BE2C (cell line): ENCODE measurements at regions not wholly inside any gene's neighbourhood (a gene's known extent, or its start where the extent isn't known, plus 50 kb on each side); places are given as distances from the start of the nearest gene placed in this dataset.

ENCODE experiments used
- DNase-seq: peaks from one replicate; pipeline ENCODE4 v3.0.0-alpha.2; 2020
- H3K27me3 ChIP-seq: fragments of 250-450 bp; sonication (Bioruptor Pico); 2 replicates; pipeline ENCODE4 v1.5.1; 2020; ENCODE audit warnings: mild to moderate bottlenecking
- H3K36me3 ChIP-seq: fragments of 250-450 bp; sonication (Bioruptor Pico); 2 replicates; pipeline ENCODE4 v1.5.1; 2020; ENCODE audit warnings: mild to moderate bottlenecking
- H3K4me1 ChIP-seq: fragments of 250-450 bp; sonication (Bioruptor Pico); 2 replicates; pipeline ENCODE4 v1.5.1; 2020
- H3K4me3 ChIP-seq: 2 replicates; pipeline ENCODE4 v1.5.1; 2011; ENCODE audit warnings: low read depth, low read length
- H3K9me3 ChIP-seq: fragments of 250-450 bp; sonication (Bioruptor Pico); 2 replicates; pipeline ENCODE4 v1.5.1; 2020
- CTCF ChIP-seq: IDR thresholded peaks from 2 replicates; pipeline ENCODE4 v1.5.1; 2012; ENCODE audit warnings: mild to moderate bottlenecking, low read depth, low read length

DNA sequence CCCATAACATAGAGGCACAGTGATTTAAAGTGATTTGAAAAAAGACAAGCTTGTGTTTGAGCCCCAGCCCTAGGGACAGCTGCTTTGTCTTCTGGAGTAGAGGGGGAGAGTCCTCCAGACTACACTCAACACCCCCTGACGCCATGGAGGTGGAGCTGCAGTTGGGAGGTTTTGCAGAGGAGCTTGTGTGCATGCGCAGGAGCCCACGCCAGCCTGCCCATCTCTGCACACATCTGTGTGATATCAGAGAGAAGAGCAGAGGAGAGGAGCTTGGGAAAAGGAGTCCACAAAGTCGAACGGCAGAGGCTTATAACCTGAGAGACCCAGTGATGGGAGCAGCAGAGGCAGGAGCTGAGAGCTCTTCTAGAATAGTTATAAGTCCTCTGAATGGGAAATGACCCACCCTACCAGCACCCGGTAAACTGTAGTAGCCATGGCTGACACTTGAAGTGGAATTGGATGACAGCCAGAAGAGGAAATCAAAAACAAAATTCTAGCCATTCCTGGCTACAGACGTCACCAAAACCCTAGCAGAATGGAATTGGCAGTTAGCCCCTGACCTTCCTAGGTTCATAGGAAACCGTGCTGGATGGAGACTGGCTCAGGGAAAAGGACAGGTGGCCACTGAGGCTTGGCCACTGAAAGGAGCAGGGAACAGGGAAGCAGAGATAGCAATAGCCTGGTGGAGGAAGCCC is 185.1 kb upstream of the VASH1 start:
- Histone ChIP-seq H3K4me3 (no peak overlapping the region), H3K36me3 (no peaks in the 10 kb centered on the region), H3K9me3 (no peaks in the 10 kb centered on the region), H3K4me1 (no peaks in the 10 kb centered on the region; the same call in 1 of the 2 replicates), H3K27me3 (peaks cover 22% of the 10 kb centered on the region)
- DNase-seq, result no peak
- TF ChIP-seq CTCF, result no peak

- no peak for TF ChIP-seq CTCF
- no peaks in the 10 kb centered on the region for H3K9me3 ChIP-seq
- DNase-seq, result no peak
- H3K27me3 ChIP-seq, result peaks cover 22% of the 10 kb centered on the region
- H3K36me3 ChIP-seq, result no peaks in the 10 kb centered on the region
- no peak overlapping the region for H3K4me3 ChIP-seq
- H3K4me1 ChIP-seq, result no peaks in the 10 kb centered on the region
Observed at GRCh38 chr14:76577090-76577489, 184.2 kb upstream of the VASH1 start.

GRCh38 chr14:76577837-76578236 is 183.4 kb upstream of the VASH1 start:
- peaks cover 22% of the 10 kb centered on the region for H3K27me3 ChIP-seq
- no peak for TF ChIP-seq CTCF
- no peaks in the 10 kb centered on the region for H3K9me3 ChIP-seq
- H3K4me1 ChIP-seq, result no peaks in the 10 kb centered on the region
- H3K36me3 ChIP-seq, result no peaks in the 10 kb centered on the region
- DNase-seq, result no peak
- no peak overlapping the region for H3K4me3 ChIP-seq

- H3K4me3 ChIP-seq, result no peak overlapping the region
- no peaks in the 10 kb centered on the region for H3K4me1 ChIP-seq
- H3K9me3 ChIP-seq, result no peaks in the 10 kb centered on the region
- no peak for TF ChIP-seq CTCF
- no peak for DNase-seq
- peaks cover 7% of the 10 kb centered on the region for H3K27me3 ChIP-seq
- H3K36me3 ChIP-seq, result no peaks in the 10 kb centered on the region
Observed at GRCh38 chr14:76580399-76580798, 180.9 kb upstream of the VASH1 start.

- DNase-seq, result no peak
- H3K4me3 ChIP-seq, result no peak overlapping the region
- peaks cover 3% of the 10 kb centered on the region for H3K27me3 ChIP-seq
- no peaks in the 10 kb centered on the region for H3K4me1 ChIP-seq
- no peaks in the 10 kb centered on the region for H3K9me3 ChIP-seq
- no peak for TF ChIP-seq CTCF
- H3K36me3 ChIP-seq, result no peaks in the 10 kb centered on the region
Observed at GRCh38 chr14:76580967-76581366, 180.3 kb upstream of the VASH1 start.

DNA sequence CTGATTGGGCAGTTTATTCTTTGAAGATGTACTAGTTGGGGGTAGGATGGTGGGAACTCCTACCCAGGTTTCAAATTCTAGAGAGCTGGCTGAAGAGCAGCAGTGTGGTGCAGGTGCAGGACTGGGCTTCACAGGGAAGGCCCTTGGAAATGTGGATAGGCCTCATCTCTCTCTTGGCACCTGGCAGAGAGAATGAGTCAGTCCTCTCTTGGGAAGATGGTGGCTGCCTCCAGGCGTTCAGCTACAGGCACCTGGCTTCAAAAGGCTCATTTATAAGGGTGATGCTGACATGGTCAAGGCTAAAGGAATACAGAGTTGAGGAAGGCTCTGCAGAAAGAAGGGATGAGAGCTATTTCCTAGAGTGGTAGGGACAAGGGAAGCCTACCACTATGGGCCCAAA is 179.7 kb upstream of the VASH1 start:
- no peak for TF ChIP-seq CTCF
- Histone ChIP-seq H3K9me3 (no peaks in the 10 kb centered on the region), H3K4me1 (no peaks in the 10 kb centered on the region), H3K4me3 (no peak overlapping the region), H3K36me3 (no peaks in the 10 kb centered on the region), H3K27me3 (no peaks in the 10 kb centered on the region)
- DNase-seq, result no peak
